Liver (tissue), 2 donors: ENCODE measurements at regions not wholly inside any gene's neighbourhood (a gene's known extent, or its start where the extent isn't known, plus 50 kb on each side); places are given as distances from the start of the nearest gene placed in this dataset.

Source experiments
- CTCF ChIP-seq: fragments of 150-350 bp; IDR thresholded peaks from 2 replicates; pipeline ENCODE4 v1.5.1; 2017; ENCODE audit warnings: improper control_type of control experiment, low read depth, low read length; ENCODE audit not compliant: missing input control
- FOXA1 ChIP-seq: IDR thresholded peaks from 2 replicates; pipeline ENCODE4 v1.6.1; 2016; ENCODE audit warnings: antibody characterized with exemption
- REST ChIP-seq: IDR thresholded peaks from 2 replicates; pipeline ENCODE4 v1.6.1; 2016; ENCODE audit warnings: antibody characterized with exemption, mild to moderate bottlenecking
- donor health status: healthy.

DNA sequence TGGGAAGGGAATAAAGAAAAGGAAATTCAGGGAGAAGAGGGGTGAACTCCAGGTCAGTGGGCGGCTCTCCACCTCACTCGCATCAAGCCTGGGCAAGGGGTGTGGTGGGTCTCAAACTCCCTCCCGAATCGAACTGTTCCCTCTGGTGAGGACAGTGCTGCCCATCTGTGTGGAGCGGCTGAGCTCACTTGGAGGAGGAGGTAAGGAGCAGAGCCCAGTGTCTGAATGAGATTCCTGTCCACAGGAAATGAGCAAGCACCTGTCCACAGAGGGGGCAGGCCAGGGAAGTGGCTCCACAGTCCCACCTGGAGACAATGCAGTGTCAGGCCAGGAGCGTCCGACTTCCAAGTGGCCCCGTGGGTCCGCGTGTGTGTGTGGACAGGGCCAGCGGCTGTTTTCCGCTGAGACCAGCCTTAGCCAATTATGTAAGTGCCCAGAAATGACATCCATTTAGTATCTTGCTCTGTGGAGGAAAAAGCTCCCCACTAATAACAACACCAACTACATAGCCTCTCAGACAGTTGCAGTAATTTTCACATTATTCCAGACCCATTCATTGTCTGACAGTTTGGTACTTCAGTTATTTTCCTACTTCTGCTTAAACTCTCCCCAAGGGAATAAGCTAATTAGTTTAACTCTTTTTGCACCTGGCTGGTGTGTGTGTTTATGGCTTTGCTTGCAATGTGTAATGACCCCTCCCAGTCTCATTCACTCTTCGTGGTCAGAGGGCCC is 114.6 kb downstream of the SOX1 start:
- TF ChIP-seq CTCF, result no peak
- TF ChIP-seq FOXA1, result no peak
- no peak for TF ChIP-seq REST
